GM12878 (cell line): ENCODE measurements at regions not wholly inside any gene's neighbourhood (a gene's known extent, or its start where the extent isn't known, plus 50 kb on each side); places are given as distances from the start of the nearest gene placed in this dataset.

Source experiments
- ATAC-seq: fragments of 200-7000 bp; cut with Tn5 transposase; 3 replicates; pipeline ENCODE4 v1.9.1; 2020; ENCODE audit warnings: mild to moderate bottlenecking, moderate library complexity
- BruUV-seq: library from RNA; stranded (reverse); fragments of 400-500 nt; replicated peaks from 2 replicates; lab custom pipeline; 2021; lab: Mats Ljungman, UMichigan
- CTCF ChIA-PET: fragments of 300-600 bp; sonication (Branson Sonifier 250); formaldehyde crosslinking; extraction: SDS; loops from one replicate; lab custom pipeline; 2021; ENCODE audit warnings: inconsistent platforms; lab: Yijun Ruan, JAX
- POLR2A ChIA-PET: fragments of 350-600 bp; formaldehyde crosslinking; extraction: SDS; loops from one replicate; lab custom pipeline; 2021; ENCODE audit warnings: inconsistent platforms; lab: Charles Lee
- RAD21 ChIA-PET: fragments of 300-600 bp; sonication (Branson Sonifier 250); formaldehyde crosslinking; loops from one replicate; lab custom pipeline; 2023; ENCODE audit warnings: antibody characterized with exemption; ENCODE audit not compliant: unreplicated experiment; lab: Charles Lee
- SMC1A ChIA-PET: fragments of 300-600 bp; sonication (Branson Sonifier 250); formaldehyde crosslinking; loops from one replicate; lab custom pipeline; 2023; ENCODE audit not compliant: unreplicated experiment, uncharacterized antibody; lab: Charles Lee
- DNase-seq: peaks from one replicate; pipeline ENCODE4 v3.0.0-alpha.2; 2011; ENCODE audit warnings: low read depth, low spot score
- FAIRE-seq: peaks from 3 replicates; lab custom pipeline; 2011; peaks lifted over from hg19 to GRCh38; lab: Jason Lieb, UNC
- H2AFZ ChIP-seq: 2 replicates; pipeline ENCODE4 v1.6.0; 2011; ENCODE audit warnings: low read depth, low read length, control low read depth; ENCODE audit not compliant: control insufficient read depth
- H3K27ac ChIP-seq: 2 replicates; pipeline ENCODE4 v1.5.1; 2011; ENCODE audit warnings: control low read depth; ENCODE audit not compliant: control insufficient read depth, insufficient read depth
- H3K27me3 ChIP-seq, 2 experiments: replicated peaks in 1 of 2; 2 replicates each; pipeline versions ENCODE4 v1.6.0 to v1.6.1; 2011; ENCODE audit warnings: low read length in 1 of 2; ENCODE audit not compliant: control insufficient read depth in 2 of 2, insufficient read depth in 2 of 2
- H3K36me3 ChIP-seq, 2 experiments: 2 replicates each; pipeline ENCODE4 v1.5.1; 2011; ENCODE audit warnings: low read length in 1 of 2; ENCODE audit not compliant: control insufficient read depth in 2 of 2, insufficient read depth in 2 of 2
- H3K4me1 ChIP-seq: 2 replicates; pipeline ENCODE4 v1.6.1; 2011; ENCODE audit warnings: mild to moderate bottlenecking, low read length, moderate library complexity, mixed read lengths; ENCODE audit not compliant: control insufficient read depth, insufficient read depth
- H3K4me2 ChIP-seq: 2 replicates; pipeline ENCODE4 v1.6.0; 2011; ENCODE audit warnings: control low read depth; ENCODE audit not compliant: control insufficient read depth, insufficient read depth
- H3K4me3 ChIP-seq: fragments of 200-600 bp; sonication (generic); 2 replicates; pipeline ENCODE4 v1.5.1; 2016
- H3K79me2 ChIP-seq: 2 replicates; pipeline ENCODE4 v1.6.0; 2011; ENCODE audit warnings: low read length; ENCODE audit not compliant: control insufficient read depth, insufficient read depth
- H3K9ac ChIP-seq: 2 replicates; pipeline ENCODE4 v1.8.0; 2011; ENCODE audit warnings: low read length, control low read depth, mixed read lengths; ENCODE audit not compliant: control insufficient read depth, insufficient read depth
- H3K9me3 ChIP-seq: replicated peaks from 3 replicates; pipeline ENCODE4 v1.5.1; 2011; ENCODE audit warnings: mild to moderate bottlenecking, low read length; ENCODE audit not compliant: control insufficient read depth, insufficient read depth
- H4K20me1 ChIP-seq: 2 replicates; pipeline ENCODE4 v1.6.0; 2011; ENCODE audit not compliant: control insufficient read depth, insufficient read depth
- CHD1 ChIP-seq: IDR thresholded peaks from 2 replicates; pipeline ENCODE4 v1.6.1; 2012; ENCODE audit warnings: low read depth, low read length, improper control_type of control experiment
- IKZF1 ChIP-seq: fragments of 450-650 bp; conservative IDR thresholded peaks from 2 replicates; pipeline ENCODE4 v1.6.1; 2017; ENCODE audit warnings: antibody characterized with exemption, mild to moderate bottlenecking
- KLF5 ChIP-seq: fragments of 450-650 bp; IDR thresholded peaks from 2 replicates; pipeline ENCODE4 v1.6.1; 2014; ENCODE audit warnings: mild to moderate bottlenecking; ENCODE audit not compliant: partially characterized antibody
- NBN ChIP-seq: fragments of 450-650 bp; IDR thresholded peaks from 2 replicates; pipeline ENCODE4 v1.6.1; 2016
- POU2F2 ChIP-seq: IDR thresholded peaks from 3 replicates; pipeline ENCODE4 v1.6.1; 2011; ENCODE audit warnings: low read depth, mild to moderate bottlenecking, low read length, borderline replicate concordance
- SMAD1 ChIP-seq: fragments of 450-650 bp; IDR thresholded peaks from 2 replicates; pipeline ENCODE4 v1.6.1; 2018; ENCODE audit warnings: mild to moderate bottlenecking, low read depth; ENCODE audit not compliant: partially characterized antibody
- SMAD5 ChIP-seq: IDR thresholded peaks from 2 replicates; pipeline ENCODE4 v1.6.1; 2016; ENCODE audit warnings: antibody characterized with exemption, low read depth
- SREBF1 ChIP-seq: IDR thresholded peaks from 2 replicates; pipeline ENCODE4 v1.6.1; 2012; ENCODE audit warnings: mild to moderate bottlenecking, low read length
- TBL1XR1 ChIP-seq: IDR thresholded peaks from 2 replicates; pipeline ENCODE4 v1.6.1; 2012; ENCODE audit warnings: low read depth, low read length, improper control_type of control experiment
- YY1 ChIP-seq: IDR thresholded peaks from 2 replicates; pipeline ENCODE4 v1.6.1; 2011; ENCODE audit warnings: low read depth, mild to moderate bottlenecking, low read length
- WGBS: methylation state at CpG from one replicate; pipeline ENCODE4 v1.1.6; 2016; ENCODE audit warnings: low lambda C conversion rate; ENCODE audit not compliant: insufficient replicate concordance, insufficient coverage; ENCODE audit errors: missing lambda C conversion rate; 5-methylcytosine and 5-hydroxymethylcytosine counted together
- in situ Hi-C: fragments of 300-500 bp; cut with MboI; formaldehyde crosslinking; loops from 9 replicates; pipeline ENCODE4 v1.14.3; 2018; ENCODE audit warnings: mixed read lengths
- intact Hi-C: fragments of 100-400 bp; cut with micrococcal nuclease; formaldehyde crosslinking; loops from one replicate; pipeline ENCODE4 v1.14.2; 2022; ENCODE audit not compliant: unreplicated experiment
- TF ChIP-seq, protein P1 (sequence below): fragments of 450-650 bp; IDR thresholded peaks from 2 replicates; pipeline ENCODE4 v1.6.1; 2016; ENCODE audit warnings: mild to moderate bottlenecking

DNA sequence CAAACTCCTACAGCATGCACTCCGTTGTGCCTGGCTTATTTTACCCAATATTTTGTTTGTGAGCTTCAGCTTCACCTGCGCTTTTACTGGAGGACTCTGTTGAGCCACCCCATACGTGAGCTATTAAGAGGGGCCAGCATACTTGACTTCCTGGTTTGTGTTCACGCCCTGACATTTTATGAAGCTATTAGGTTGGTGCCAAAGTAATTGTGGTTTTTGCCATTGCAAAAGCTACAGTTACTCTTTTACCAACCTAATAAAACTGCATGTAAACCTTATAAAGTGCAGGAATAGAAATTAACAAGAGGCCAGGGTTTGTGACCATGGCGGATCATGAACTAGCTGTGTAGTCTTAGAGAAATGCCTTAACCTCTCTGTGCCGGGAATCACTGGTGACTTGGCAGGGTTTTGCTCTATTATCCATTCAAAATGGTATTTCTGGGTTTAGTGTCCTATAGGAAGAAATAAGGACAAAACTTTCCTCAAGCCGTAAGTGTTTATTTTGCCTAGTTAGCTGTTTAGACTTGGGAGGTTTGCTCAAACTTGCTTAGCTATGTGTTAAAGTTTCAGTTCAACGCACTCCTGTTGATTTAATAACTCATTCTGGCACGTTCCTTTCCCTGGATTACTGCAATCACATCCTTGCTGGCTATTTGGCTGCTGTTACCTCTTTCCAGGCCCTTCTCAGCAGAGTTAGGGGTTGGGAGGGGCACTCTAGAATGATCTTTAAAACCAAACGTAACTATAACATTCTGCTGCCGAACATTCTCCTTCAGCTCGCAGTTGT, 1027.6 kb downstream of the BCL11B start:
- no peak overlapping the region for H3K9ac ChIP-seq
- H2AFZ ChIP-seq, result no peak overlapping the region
- no peaks in the 10 kb centered on the region for H3K9me3 ChIP-seq
- H3K4me1 ChIP-seq, result no peaks in the 10 kb centered on the region
- H3K27me3 ChIP-seq, result no peaks in the 10 kb centered on the region
- ATAC-seq, result no peak
- no peaks in the 10 kb centered on the region for H4K20me1 ChIP-seq
- CTCF ChIA-PET, result interaction anchor here (0.6 to 1.6 kb wide), 4 partner anchors 12 to 90 kb away, joined by 3 to 5 read pairs (median 3); no protein-coding TSS in a partner anchor
- intact Hi-C loops, result no loop called here
- 52% methylated on average over 12 of the region's 12 CpGs for WGBS
- RAD21 ChIA-PET, result interaction anchor here (0.9 to 2.8 kb wide), 6 partner anchors 10 to 103 kb away, joined by 3 to 10 read pairs (median 6); no protein-coding TSS in a partner anchor
- H3K79me2 ChIP-seq, result no peaks in the 10 kb centered on the region
- no peak for DNase-seq
- H3K27ac ChIP-seq, result no peak overlapping the region
- in situ Hi-C loops, result no loop called here
- H3K4me3 ChIP-seq, result no peak overlapping the region
- no TSS peak for BruUV-seq
- H3K4me2 ChIP-seq, result no peak overlapping the region
- no peak for FAIRE-seq
- H3K36me3 ChIP-seq, result no peaks in the 10 kb centered on the region
- POLR2A ChIA-PET, result interaction anchor here (0.6 kb wide), 1 partner anchor 48 kb away, joined by 3 read pairs; no protein-coding TSS in a partner anchor
- SMC1A ChIA-PET, result interaction anchor here (0.8 to 4.3 kb wide), 19 partner anchors 8 to 248 kb away, joined by 3 to 20 read pairs (median 4); no protein-coding TSS in a partner anchor
- TF ChIP-seq SMAD1 (no peak), CHD1 (no peak), TBL1XR1 (no peak), SMAD5 (no peak), KLF5 (no peak), YY1 (no peak), SREBF1 (no peak), POU2F2 (no peak), IKZF1 (no peak), NBN (no peak)
- TF ChIP-seq, protein P1, sequence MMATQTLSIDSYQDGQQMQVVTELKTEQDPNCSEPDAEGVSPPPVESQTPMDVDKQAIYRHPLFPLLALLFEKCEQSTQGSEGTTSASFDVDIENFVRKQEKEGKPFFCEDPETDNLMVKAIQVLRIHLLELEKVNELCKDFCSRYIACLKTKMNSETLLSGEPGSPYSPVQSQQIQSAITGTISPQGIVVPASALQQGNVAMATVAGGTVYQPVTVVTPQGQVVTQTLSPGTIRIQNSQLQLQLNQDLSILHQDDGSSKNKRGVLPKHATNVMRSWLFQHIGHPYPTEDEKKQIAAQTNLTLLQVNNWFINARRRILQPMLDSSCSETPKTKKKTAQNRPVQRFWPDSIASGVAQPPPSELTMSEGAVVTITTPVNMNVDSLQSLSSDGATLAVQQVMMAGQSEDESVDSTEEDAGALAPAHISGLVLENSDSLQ, result no peak
- TF ChIP-seq, all 136 proteins: peak for 0
